Activated CD4-positive, alpha-beta T cell treated with anti-CD3 and anti-CD28 coated beads for 48 hours (primary cell): ENCODE measurements at regions not wholly inside any gene's neighbourhood (a gene's known extent, or its start where the extent isn't known, plus 50 kb on each side); places are given as distances from the start of the nearest gene placed in this dataset.
"Not testable (repeated sequence)": the region's sequence is repeated elsewhere in the genome, so short reads cannot be mapped to it uniquely, and the experiment has no call there.

Source experiments
- DNase-seq: peaks from one replicate; pipeline ENCODE4 v3.0.0-alpha.2; 2020

- DNase-seq, result not testable (repeated sequence)
Measured at GRCh38 chr20:29120575-29120974, 2136.9 kb upstream of the DEFB115 start.

GRCh38 chr20:29122784-29123183, 2134.7 kb upstream of the DEFB115 start:
- DNase-seq, result not testable (repeated sequence)

- DNase-seq, result no peak
Measured at GRCh38 chr20:29123861-29124260, 2133.6 kb upstream of the DEFB115 start.
